Neural cell (in vitro differentiated cells): ENCODE measurements at regions not wholly inside any gene's neighbourhood (a gene's known extent, or its start where the extent isn't known, plus 50 kb on each side); places are given as distances from the start of the nearest gene placed in this dataset.

Source experiments
- EP300 ChIP-seq: fragments of 450-650 bp; conservative IDR thresholded peaks from 2 replicates; pipeline ENCODE4 v1.6.1; 2014; ENCODE audit warnings: antibody characterized with exemption, mild to moderate bottlenecking, moderate library complexity; ENCODE audit not compliant: poor library complexity, severe bottlenecking
- EZH2 ChIP-seq: fragments of 200-600, 300-800 bp; shearing (Covaris generic), sonication (generic); IDR thresholded peaks from 2 replicates; pipeline ENCODE4 v1.6.1; 2014; ENCODE audit warnings: antibody characterized with exemption, low read length, borderline replicate concordance, mild to moderate bottlenecking; ENCODE audit not compliant: insufficient read depth, poor library complexity, severe bottlenecking
- MXI1 ChIP-seq: fragments of 450-650 bp; conservative IDR thresholded peaks from 2 replicates; pipeline ENCODE4 v1.6.1; 2014; ENCODE audit warnings: antibody characterized with exemption, mild to moderate bottlenecking; ENCODE audit not compliant: poor library complexity, severe bottlenecking
- REST ChIP-seq: IDR thresholded peaks from 2 replicates; pipeline ENCODE4 v1.6.1; 2012; ENCODE audit warnings: borderline replicate concordance
- TF ChIP-seq, protein P1 (sequence below): fragments of 450-650 bp; IDR thresholded peaks from 2 replicates; pipeline ENCODE4 v1.5.1; 2014; ENCODE audit warnings: antibody characterized with exemption, mild to moderate bottlenecking, moderate library complexity; ENCODE audit not compliant: poor library complexity, severe bottlenecking

GRCh38 chr16:5526826-5527225 is 429.2 kb upstream of the EEF2KMT start:
- TF ChIP-seq, protein P1, sequence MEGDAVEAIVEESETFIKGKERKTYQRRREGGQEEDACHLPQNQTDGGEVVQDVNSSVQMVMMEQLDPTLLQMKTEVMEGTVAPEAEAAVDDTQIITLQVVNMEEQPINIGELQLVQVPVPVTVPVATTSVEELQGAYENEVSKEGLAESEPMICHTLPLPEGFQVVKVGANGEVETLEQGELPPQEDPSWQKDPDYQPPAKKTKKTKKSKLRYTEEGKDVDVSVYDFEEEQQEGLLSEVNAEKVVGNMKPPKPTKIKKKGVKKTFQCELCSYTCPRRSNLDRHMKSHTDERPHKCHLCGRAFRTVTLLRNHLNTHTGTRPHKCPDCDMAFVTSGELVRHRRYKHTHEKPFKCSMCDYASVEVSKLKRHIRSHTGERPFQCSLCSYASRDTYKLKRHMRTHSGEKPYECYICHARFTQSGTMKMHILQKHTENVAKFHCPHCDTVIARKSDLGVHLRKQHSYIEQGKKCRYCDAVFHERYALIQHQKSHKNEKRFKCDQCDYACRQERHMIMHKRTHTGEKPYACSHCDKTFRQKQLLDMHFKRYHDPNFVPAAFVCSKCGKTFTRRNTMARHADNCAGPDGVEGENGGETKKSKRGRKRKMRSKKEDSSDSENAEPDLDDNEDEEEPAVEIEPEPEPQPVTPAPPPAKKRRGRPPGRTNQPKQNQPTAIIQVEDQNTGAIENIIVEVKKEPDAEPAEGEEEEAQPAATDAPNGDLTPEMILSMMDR: no peak
- TF ChIP-seq EZH2: no peak
- TF ChIP-seq REST: no peak
- no peak for TF ChIP-seq MXI1
- no peak for TF ChIP-seq EP300
